HFFc6 (cell line): ENCODE measurements at regions not wholly inside any gene's neighbourhood (a gene's known extent, or its start where the extent isn't known, plus 50 kb on each side); places are given as distances from the start of the nearest gene placed in this dataset.

ENCODE experiments used
- DNase-seq: peaks from one replicate; pipeline ENCODE4 v3.0.0-alpha.2; 2018
- H3K27ac Mint-ChIP-seq: 2 replicates; pipeline ENCODE4 v1.8.0; 2020; ENCODE audit warnings: mild to moderate bottlenecking, mixed read lengths
- H3K27me3 Mint-ChIP-seq: 2 replicates; pipeline ENCODE4 v1.8.0; 2021; ENCODE audit warnings: mild to moderate bottlenecking, moderate library complexity, mixed read lengths; ENCODE audit not compliant: insufficient read depth
- H3K36me3 Mint-ChIP-seq: 2 replicates; pipeline ENCODE4 v1.8.0; 2021; ENCODE audit warnings: low read depth, mixed read lengths
- H3K4me1 Mint-ChIP-seq: 2 replicates; pipeline ENCODE4 v1.8.0; 2020; ENCODE audit warnings: low read depth, mixed read lengths
- H3K4me3 Mint-ChIP-seq: 2 replicates; pipeline ENCODE4 v1.8.0; 2020; ENCODE audit warnings: mild to moderate bottlenecking, moderate library complexity, mixed read lengths
- H3K9me3 Mint-ChIP-seq: 2 replicates; pipeline ENCODE4 v1.8.0; 2020; ENCODE audit warnings: mild to moderate bottlenecking, mixed read lengths
- TF ChIP-seq, protein P1 (sequence below): fragments of 200-600 bp; sonication (generic); IDR thresholded peaks from 2 replicates; pipeline ENCODE4 v1.5.0; 2021; ENCODE audit warnings: antibody characterized with exemption, mild to moderate bottlenecking

DNA sequence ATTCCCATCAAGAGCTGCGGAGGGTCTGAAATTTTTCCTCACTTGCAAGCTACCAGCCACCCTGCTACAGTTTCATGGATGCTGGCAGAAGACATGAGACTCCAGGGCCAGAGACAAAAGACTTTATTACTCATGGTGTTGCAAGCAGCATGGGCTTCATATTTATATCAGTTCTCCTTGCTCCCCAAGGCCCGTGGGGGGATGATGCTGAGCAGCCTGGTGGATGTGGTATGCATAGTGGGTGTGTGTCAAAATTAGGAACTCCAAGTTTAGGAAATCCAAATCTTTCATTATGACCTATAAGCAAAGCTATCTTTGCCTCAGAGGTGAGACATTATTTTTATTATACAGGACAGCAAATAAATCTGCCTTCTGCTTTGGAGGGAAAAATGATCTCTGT is 105.7 kb upstream of the ALDH1B1 start:
- DNase-seq = no peak
- H3K36me3 Mint-ChIP-seq = no peaks in the 10 kb centered on the region
- no peaks in the 10 kb centered on the region for H3K9me3 Mint-ChIP-seq
- no peak overlapping the region for H3K4me3 Mint-ChIP-seq
- TF ChIP-seq, protein P1, sequence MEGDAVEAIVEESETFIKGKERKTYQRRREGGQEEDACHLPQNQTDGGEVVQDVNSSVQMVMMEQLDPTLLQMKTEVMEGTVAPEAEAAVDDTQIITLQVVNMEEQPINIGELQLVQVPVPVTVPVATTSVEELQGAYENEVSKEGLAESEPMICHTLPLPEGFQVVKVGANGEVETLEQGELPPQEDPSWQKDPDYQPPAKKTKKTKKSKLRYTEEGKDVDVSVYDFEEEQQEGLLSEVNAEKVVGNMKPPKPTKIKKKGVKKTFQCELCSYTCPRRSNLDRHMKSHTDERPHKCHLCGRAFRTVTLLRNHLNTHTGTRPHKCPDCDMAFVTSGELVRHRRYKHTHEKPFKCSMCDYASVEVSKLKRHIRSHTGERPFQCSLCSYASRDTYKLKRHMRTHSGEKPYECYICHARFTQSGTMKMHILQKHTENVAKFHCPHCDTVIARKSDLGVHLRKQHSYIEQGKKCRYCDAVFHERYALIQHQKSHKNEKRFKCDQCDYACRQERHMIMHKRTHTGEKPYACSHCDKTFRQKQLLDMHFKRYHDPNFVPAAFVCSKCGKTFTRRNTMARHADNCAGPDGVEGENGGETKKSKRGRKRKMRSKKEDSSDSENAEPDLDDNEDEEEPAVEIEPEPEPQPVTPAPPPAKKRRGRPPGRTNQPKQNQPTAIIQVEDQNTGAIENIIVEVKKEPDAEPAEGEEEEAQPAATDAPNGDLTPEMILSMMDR = no peak
- no peaks in the 10 kb centered on the region for H3K4me1 Mint-ChIP-seq
- H3K27ac Mint-ChIP-seq = no peak overlapping the region
- peaks cover 35% of the 10 kb centered on the region for H3K27me3 Mint-ChIP-seq

DNA sequence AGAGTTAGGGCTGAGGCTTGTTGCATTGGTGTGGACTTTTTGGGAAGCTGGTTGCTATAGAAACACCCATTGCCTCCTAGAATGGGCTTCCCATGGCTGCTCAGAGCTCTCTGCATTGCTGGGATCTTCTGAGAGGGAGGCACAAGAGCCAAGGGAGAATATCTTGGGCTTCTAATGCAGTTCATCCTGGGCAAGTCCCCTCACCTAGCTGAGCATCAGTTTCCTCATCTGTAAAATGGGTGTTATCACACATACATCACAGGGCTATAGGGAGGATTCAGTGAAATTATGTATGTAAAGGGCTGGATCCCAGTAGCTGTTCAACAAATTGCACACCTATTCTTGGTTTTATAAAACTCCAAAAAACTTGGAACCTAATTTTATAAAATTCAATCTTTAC is 106.1 kb upstream of the ALDH1B1 start:
- Mint-ChIP-seq H3K9me3 (no peaks in the 10 kb centered on the region), H3K36me3 (no peaks in the 10 kb centered on the region), H3K4me3 (no peak overlapping the region), H3K27me3 (peaks cover 36% of the 10 kb centered on the region), H3K27ac (no peak overlapping the region), H3K4me1 (no peaks in the 10 kb centered on the region)
- TF ChIP-seq, protein P1 = no peak
- no peak for DNase-seq

GRCh38 chr9:38285236-38285635 is 107.3 kb upstream of the ALDH1B1 start:
- no peak for DNase-seq
- H3K36me3 Mint-ChIP-seq = no peaks in the 10 kb centered on the region
- H3K27ac Mint-ChIP-seq = no peak overlapping the region
- peaks cover 31% of the 10 kb centered on the region for H3K27me3 Mint-ChIP-seq
- TF ChIP-seq, protein P1 = no peak
- no peak overlapping the region for H3K4me3 Mint-ChIP-seq
- H3K9me3 Mint-ChIP-seq = no peaks in the 10 kb centered on the region
- H3K4me1 Mint-ChIP-seq = no peaks in the 10 kb centered on the region

DNA sequence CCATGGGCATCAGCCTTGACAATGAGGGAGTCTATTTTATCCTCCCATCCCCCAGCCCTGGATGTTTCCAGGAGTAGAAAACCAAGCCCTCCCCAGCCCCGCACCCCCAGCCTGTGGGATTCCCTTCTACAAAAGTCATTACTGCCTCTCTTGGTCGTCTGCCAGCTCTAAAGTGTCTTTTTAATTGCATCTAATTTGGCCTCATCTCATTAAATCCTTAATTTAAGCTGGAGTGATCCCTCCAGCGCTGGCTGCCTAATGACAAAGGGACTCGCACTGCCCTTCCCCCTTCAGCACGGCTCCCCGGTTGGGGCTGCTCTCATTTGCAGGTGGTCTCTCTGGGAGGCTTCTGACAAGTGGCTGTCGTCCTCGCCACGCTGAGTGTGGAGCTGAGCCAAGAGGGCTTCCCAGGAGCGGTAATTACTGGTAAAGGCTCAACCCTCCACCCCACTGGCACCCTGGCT is 107.9 kb upstream of the ALDH1B1 start:
- H3K27ac Mint-ChIP-seq = no peak overlapping the region
- no peaks in the 10 kb centered on the region for H3K9me3 Mint-ChIP-seq
- H3K27me3 Mint-ChIP-seq = peaks cover 29% of the 10 kb centered on the region
- DNase-seq = no peak
- TF ChIP-seq, protein P1 = no peak
- H3K4me3 Mint-ChIP-seq = no peak overlapping the region
- H3K36me3 Mint-ChIP-seq = no peaks in the 10 kb centered on the region
- H3K4me1 Mint-ChIP-seq = no peaks in the 10 kb centered on the region

- Mint-ChIP-seq H3K4me1 (no peaks in the 10 kb centered on the region), H3K9me3 (no peaks in the 10 kb centered on the region), H3K36me3 (no peaks in the 10 kb centered on the region), H3K27me3 (peaks cover 30% of the 10 kb centered on the region), H3K27ac (no peak overlapping the region), H3K4me3 (no peak overlapping the region)
- TF ChIP-seq, protein P1 = no peak
- DNase-seq = no peak
These were observed 108.4 kb upstream of the ALDH1B1 start for GRCh38 chr9:38284039-38284575.

GRCh38 chr9:38282756-38283155 is 109.7 kb upstream of the ALDH1B1 start:
- H3K36me3 Mint-ChIP-seq = no peaks in the 10 kb centered on the region
- DNase-seq = no peak
- H3K27me3 Mint-ChIP-seq = peaks cover 34% of the 10 kb centered on the region
- TF ChIP-seq, protein P1 = no peak
- H3K4me1 Mint-ChIP-seq = no peaks in the 10 kb centered on the region
- H3K9me3 Mint-ChIP-seq = no peaks in the 10 kb centered on the region
- no peak overlapping the region for H3K4me3 Mint-ChIP-seq
- no peak overlapping the region for H3K27ac Mint-ChIP-seq
